ENCODE measurements at regions not wholly inside any gene's neighbourhood (a gene's known extent, or its start where the extent isn't known, plus 50 kb on each side); places are given as distances from the start of the nearest gene placed in this dataset.

- TF ChIP-seq, protein P1, sequence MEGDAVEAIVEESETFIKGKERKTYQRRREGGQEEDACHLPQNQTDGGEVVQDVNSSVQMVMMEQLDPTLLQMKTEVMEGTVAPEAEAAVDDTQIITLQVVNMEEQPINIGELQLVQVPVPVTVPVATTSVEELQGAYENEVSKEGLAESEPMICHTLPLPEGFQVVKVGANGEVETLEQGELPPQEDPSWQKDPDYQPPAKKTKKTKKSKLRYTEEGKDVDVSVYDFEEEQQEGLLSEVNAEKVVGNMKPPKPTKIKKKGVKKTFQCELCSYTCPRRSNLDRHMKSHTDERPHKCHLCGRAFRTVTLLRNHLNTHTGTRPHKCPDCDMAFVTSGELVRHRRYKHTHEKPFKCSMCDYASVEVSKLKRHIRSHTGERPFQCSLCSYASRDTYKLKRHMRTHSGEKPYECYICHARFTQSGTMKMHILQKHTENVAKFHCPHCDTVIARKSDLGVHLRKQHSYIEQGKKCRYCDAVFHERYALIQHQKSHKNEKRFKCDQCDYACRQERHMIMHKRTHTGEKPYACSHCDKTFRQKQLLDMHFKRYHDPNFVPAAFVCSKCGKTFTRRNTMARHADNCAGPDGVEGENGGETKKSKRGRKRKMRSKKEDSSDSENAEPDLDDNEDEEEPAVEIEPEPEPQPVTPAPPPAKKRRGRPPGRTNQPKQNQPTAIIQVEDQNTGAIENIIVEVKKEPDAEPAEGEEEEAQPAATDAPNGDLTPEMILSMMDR (IDR thresholded peaks at IDR 0.05; ENCODE audit: insufficient read depth, low read depth, low read length), result no peak
- no peak for TF ChIP-seq EZH2 (IDR thresholded peaks at IDR 0.05; ENCODE audit: insufficient read depth, low read length)
Measured at GRCh38 chr7:10146271-10146670, 827.4 kb upstream of the PHF14 start.

Data from astrocyte (in vitro differentiated cells and primary cell).